Progenitor cell of endocrine pancreas (in vitro differentiated cells): ENCODE measurements at regions not wholly inside any gene's neighbourhood (a gene's known extent, or its start where the extent isn't known, plus 50 kb on each side); places are given as distances from the start of the nearest gene placed in this dataset.
"Not testable (repeated sequence)": the region's sequence is repeated elsewhere in the genome, so short reads cannot be mapped to it uniquely, and the experiment has no call there.

Experiments
- DNase-seq: peaks from one replicate; pipeline ENCODE4 v3.0.0; 2021; ENCODE audit warnings: low spot score; ENCODE audit not compliant: unreplicated experiment
- H3K27ac Mint-ChIP-seq: 2 replicates; pipeline ENCODE4 v1.8.0; 2021; ENCODE audit warnings: mild to moderate bottlenecking, moderate library complexity, mixed read lengths
- H3K27me3 Mint-ChIP-seq: 2 replicates; pipeline ENCODE4 v1.8.0; 2021; ENCODE audit warnings: mixed read lengths
- H3K36me3 Mint-ChIP-seq: 2 replicates; pipeline ENCODE4 v1.8.0; 2022; ENCODE audit warnings: mixed read lengths; ENCODE audit not compliant: insufficient read depth
- H3K4me1 Mint-ChIP-seq: 2 replicates; pipeline ENCODE4 v1.8.0; 2021; ENCODE audit warnings: low read depth, mixed read lengths
- H3K4me3 Mint-ChIP-seq: 2 replicates; pipeline ENCODE4 v1.8.0; 2021; ENCODE audit warnings: low read depth, mild to moderate bottlenecking, moderate library complexity, mixed read lengths
- H3K9me3 Mint-ChIP-seq: 2 replicates; pipeline ENCODE4 v1.8.0; 2021; ENCODE audit warnings: low read depth, mixed read lengths
- TF ChIP-seq, protein P1 (sequence below): fragments of 200-600 bp; sonication (generic); IDR thresholded peaks from one replicate; pipeline ENCODE4 v1.5.0; 2021; ENCODE audit warnings: antibody characterized with exemption, mild to moderate bottlenecking; ENCODE audit not compliant: unreplicated experiment

DNA sequence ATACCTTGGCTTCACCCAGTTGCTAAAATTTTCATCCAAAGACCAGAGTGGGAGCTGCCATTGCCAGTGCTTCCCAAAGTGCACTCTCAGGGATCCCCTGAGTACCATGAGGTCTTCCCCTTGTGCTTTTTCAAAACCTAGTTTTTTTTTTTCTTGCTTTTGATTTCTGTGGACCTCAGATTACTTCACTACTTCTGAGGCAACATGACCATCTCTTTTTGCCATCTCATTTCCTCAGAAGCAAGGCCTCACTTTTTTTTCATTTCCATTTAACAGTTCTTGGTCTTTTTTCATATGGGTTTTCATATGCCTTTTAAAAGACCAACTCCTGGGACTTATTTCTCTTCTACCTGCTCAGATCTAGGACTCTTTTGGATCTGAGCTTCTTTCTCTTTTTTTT is 64.1 kb upstream of the MMS22L start:
- Mint-ChIP-seq H3K27me3 (no peaks in the 10 kb centered on the region), H3K27ac (no peak overlapping the region), H3K9me3 (no peaks in the 10 kb centered on the region), H3K4me3 (no peak overlapping the region), H3K36me3 (no peaks in the 10 kb centered on the region), H3K4me1 (no peaks in the 10 kb centered on the region)
- TF ChIP-seq, protein P1, sequence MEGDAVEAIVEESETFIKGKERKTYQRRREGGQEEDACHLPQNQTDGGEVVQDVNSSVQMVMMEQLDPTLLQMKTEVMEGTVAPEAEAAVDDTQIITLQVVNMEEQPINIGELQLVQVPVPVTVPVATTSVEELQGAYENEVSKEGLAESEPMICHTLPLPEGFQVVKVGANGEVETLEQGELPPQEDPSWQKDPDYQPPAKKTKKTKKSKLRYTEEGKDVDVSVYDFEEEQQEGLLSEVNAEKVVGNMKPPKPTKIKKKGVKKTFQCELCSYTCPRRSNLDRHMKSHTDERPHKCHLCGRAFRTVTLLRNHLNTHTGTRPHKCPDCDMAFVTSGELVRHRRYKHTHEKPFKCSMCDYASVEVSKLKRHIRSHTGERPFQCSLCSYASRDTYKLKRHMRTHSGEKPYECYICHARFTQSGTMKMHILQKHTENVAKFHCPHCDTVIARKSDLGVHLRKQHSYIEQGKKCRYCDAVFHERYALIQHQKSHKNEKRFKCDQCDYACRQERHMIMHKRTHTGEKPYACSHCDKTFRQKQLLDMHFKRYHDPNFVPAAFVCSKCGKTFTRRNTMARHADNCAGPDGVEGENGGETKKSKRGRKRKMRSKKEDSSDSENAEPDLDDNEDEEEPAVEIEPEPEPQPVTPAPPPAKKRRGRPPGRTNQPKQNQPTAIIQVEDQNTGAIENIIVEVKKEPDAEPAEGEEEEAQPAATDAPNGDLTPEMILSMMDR: no peak
- no peak for DNase-seq

DNA sequence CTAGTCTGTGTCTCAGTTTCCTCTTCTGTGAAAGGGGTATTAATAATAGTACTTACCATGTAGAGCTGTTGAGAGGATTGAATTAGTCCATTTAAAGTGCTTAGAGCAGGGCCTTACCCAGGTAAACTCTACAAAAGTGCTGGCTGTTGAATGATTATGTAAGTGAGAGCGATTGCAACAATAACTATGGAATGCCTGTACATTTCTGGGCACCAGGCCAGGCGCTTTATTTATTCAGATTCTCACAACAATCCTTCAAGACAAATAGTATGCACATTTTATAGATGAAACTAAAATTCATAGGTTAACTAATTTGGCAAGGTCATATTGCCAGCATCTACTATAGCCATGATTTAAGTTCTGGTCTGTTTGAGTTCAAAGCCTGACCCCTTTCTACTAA is 78.3 kb upstream of the MMS22L start:
- Mint-ChIP-seq H3K27me3 (peaks cover 3% of the 10 kb centered on the region), H3K27ac (no peak overlapping the region), H3K4me3 (no peak overlapping the region), H3K36me3 (no peaks in the 10 kb centered on the region), H3K9me3 (peaks cover 2% of the 10 kb centered on the region), H3K4me1 (no peaks in the 10 kb centered on the region)
- no peak for DNase-seq
- TF ChIP-seq, protein P1: no peak

DNA sequence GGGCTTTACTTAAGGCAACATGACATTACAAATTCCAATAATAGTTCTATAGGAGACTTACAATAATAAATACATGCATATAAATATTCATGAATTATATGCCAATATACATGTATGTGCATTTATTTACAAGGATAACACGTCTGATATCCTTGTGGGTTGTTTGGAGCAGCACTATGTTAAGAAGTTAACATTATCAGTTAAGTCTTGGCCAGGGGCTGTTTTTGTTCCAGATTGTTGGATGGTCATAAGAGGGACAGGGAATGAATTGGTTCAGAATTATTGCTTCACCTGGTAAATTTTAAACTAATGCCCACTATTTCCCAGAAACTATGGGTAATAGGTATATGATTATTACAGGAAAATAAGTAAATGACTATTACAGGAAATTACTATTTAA is 81.3 kb upstream of the MMS22L start:
- Mint-ChIP-seq H3K4me1 (no peaks in the 10 kb centered on the region), H3K9me3 (peaks cover 3% of the 10 kb centered on the region), H3K4me3 (no peak overlapping the region), H3K27ac (no peak overlapping the region), H3K27me3 (peaks cover 3% of the 10 kb centered on the region), H3K36me3 (no peaks in the 10 kb centered on the region)
- no peak for DNase-seq
- TF ChIP-seq, protein P1: no peak

DNA sequence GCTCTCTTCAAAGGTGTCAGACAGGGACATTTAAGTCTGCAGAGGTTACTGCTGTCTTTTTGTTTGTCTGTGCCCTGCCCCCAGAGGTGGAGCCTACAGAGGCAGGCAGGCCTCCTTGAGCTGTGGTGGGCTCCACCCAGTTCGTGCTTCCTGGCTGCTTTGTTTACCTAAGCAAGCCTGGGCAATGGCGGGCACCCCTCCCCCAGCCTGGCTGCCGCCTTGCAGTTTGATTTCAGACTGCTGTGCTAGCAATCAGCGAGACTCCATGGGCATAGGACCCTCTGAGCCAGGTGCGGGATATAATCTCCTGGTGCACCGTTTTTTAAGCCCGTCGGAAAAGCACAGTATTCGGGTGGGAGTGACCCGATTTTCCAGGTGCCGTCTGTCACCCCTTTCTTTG is 99.1 kb upstream of the MMS22L start:
- DNase-seq, H3K27me3 Mint-ChIP-seq, H3K36me3 Mint-ChIP-seq: not testable (repeated sequence)

DNA sequence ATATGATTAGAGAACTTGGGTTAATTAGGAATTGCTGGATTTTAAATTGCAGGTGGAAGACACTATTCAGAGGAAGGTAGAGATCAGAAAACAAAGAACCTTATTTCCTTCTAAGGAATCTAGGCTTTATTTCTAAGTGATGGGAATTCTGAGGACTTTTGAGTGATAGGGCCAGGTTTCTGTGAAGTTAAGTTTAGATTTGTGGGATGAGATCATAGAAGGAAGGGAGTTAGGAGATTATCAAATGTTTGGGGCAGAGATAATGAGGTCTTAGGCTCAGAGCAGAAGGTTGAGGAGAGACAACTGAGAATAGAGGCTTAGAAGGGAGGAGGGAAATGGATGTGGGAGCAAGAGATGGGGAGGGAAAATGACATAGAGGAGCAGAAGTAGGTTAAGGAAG is 109.7 kb upstream of the MMS22L start:
- Mint-ChIP-seq H3K36me3 (no peaks in the 10 kb centered on the region), H3K27ac (no peak overlapping the region), H3K4me3 (no peak overlapping the region), H3K4me1 (no peaks in the 10 kb centered on the region), H3K27me3 (no peaks in the 10 kb centered on the region), H3K9me3 (no peaks in the 10 kb centered on the region)
- TF ChIP-seq, protein P1: no peak
- no peak for DNase-seq

More for the DNA sequence above, 99.1 kb upstream of the MMS22L start:
- H3K4me3 Mint-ChIP-seq, H3K4me1 Mint-ChIP-seq, H3K9me3 Mint-ChIP-seq, H3K27ac Mint-ChIP-seq: not testable (repeated sequence)

DNA sequence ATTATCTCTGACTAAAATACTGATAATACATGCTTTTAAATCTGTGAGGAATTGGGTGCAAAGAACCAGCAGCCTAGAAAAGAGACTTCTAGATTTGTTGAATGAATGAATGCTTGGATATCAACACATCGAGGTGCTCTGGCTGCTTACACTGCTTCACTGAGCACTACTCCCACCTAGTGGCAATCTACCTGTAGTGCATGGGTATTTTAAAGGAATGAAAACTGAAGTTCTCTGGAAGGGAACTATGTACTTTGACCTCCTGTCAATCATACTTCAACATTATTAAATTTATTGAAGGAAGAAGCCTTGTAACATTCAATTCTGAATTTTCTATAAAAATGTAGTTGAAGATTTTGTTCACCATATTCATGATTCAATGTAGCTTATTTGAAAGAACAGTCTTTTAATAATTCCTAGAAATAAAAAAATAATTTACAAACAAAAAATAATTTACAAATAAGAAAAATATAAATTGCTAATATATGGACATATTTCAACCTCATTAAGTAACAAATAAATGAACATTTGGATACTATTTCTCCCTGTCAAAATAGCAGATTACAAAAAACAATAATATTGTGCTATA is 111.2 kb upstream of the MMS22L start:
- Mint-ChIP-seq H3K9me3 (no peaks in the 10 kb centered on the region), H3K27ac (no peak overlapping the region), H3K36me3 (no peaks in the 10 kb centered on the region), H3K27me3 (no peaks in the 10 kb centered on the region), H3K4me1 (no peaks in the 10 kb centered on the region), H3K4me3 (no peak overlapping the region)
- TF ChIP-seq, protein P1: peak; percentile 89
- DNase-seq: peak; percentile 21
